ENCODE measurements at regions not wholly inside any gene's neighbourhood (a gene's known extent, or its start where the extent isn't known, plus 50 kb on each side); places are given as distances from the start of the nearest gene placed in this dataset.

DNA sequence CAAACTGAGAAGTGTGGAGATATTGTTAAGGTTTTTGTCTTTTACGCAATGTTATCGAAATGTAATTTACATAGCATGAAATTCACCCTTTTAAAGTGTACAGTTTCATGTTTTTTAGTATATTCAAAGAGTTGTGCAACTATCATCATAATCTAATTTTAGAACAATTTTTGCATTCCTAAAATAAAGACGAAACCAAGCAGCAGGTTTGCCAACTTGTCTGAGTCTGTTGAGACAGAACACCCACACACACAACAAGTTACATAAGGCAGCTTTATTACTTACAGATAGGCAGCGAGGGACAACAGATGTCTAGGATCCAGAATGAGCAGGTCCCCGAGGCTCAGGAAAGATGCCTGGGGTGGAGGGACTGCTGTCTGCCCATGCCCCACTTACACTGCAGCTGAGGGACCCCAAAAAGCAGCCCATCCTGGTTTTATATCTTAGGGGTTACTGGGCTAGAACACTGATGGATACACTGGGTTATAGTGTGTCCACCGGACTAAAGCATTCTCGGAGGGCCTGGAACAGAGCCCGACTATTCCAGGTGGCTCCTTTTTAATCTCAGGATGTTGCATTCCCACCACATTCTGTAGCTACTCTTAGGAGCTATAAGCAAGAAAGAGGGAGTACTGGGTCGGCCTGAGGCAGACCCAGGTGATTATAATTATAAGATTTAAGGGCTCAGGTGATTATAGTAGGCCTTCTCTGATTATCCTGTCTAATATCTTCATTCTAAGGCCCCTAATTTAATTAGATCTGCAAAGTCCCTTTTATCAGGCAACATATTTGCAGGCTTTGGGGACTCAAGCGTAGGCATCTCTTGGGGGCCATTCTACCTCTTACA lies 150.2 kb upstream of the DOK6 start:
- Histone ChIP-seq H3K9me3 (ENCODE audit: low read length) (no peaks in the 10 kb centered on the region), H3K4me3 (ENCODE audit: low read depth, low read length, poor library complexity, severe bottlenecking) (no peak overlapping the region), H4K20me1 (ENCODE audit: insufficient read depth, low read length) (no peaks in the 10 kb centered on the region), H3K4me1 (ENCODE audit: insufficient read depth, low read length, poor library complexity, severe bottlenecking) (no peaks in the 10 kb centered on the region), H3K4me2 (ENCODE audit: low read length) (no peak overlapping the region), H3K36me3 (ENCODE audit: insufficient read depth, low read length) (no peaks in the 10 kb centered on the region), H2AFZ (ENCODE audit: low read length) (no peak overlapping the region), H3K79me2 (ENCODE audit: insufficient read depth, low read depth, low read length) (no peaks in the 10 kb centered on the region), H3K27ac (ENCODE audit: low read depth, low read length, poor library complexity, severe bottlenecking) (no peak overlapping the region), H3K9me2 (ENCODE audit: insufficient read depth, low read length) (no peaks in the 10 kb centered on the region)
- ChIA-PET CTCF (ENCODE audit: unreplicated experiment) (no interaction called here), POLR2A (no interaction called here)
- no peak for DNase-seq (ENCODE audit: low spot score)
- intact Hi-C loops (cut with micrococcal nuclease; ENCODE audit: unreplicated experiment): no loop called here
- BruUV-seq (replicated peaks): no TSS peak
- TF ChIP-seq, protein P1, sequence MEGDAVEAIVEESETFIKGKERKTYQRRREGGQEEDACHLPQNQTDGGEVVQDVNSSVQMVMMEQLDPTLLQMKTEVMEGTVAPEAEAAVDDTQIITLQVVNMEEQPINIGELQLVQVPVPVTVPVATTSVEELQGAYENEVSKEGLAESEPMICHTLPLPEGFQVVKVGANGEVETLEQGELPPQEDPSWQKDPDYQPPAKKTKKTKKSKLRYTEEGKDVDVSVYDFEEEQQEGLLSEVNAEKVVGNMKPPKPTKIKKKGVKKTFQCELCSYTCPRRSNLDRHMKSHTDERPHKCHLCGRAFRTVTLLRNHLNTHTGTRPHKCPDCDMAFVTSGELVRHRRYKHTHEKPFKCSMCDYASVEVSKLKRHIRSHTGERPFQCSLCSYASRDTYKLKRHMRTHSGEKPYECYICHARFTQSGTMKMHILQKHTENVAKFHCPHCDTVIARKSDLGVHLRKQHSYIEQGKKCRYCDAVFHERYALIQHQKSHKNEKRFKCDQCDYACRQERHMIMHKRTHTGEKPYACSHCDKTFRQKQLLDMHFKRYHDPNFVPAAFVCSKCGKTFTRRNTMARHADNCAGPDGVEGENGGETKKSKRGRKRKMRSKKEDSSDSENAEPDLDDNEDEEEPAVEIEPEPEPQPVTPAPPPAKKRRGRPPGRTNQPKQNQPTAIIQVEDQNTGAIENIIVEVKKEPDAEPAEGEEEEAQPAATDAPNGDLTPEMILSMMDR (conservative IDR thresholded peaks at IDR 0.05; ENCODE audit: low read length): no peak
- TF ChIP-seq EZH2phosphoT487 (IDR thresholded peaks at IDR 0.05; ENCODE audit: borderline replicate concordance, low read depth, low read length): no peak

DNA sequence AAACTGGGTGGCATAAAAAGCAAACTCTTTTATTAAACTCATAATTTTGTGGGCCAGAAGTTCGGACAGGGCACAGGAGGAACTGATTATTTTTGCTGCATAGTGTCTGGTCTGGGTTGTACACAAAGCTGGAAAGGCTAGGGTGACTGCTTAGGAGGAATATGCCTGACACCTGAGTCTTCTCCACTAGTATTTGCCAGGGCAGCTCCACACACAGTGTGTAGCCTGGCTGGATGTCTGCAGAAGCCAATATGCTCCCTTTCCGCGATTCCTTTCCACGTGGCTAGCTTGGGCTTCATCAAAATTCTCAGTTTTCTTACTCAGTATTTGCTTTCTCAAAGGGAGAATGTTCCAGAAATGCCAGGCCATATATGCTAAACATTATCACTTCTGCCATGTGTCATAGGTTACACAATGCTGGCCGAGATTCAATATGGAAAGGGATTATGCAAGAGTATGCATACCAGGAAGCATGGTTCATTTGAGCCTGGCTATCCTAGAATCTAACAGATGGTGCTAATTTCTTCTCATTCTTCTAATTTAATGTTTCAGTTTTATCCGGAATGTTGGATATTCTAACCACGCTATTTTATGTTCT lies 142.7 kb upstream of the DOK6 start:
- Histone ChIP-seq H3K9me3 (ENCODE audit: low read length) (no peaks in the 10 kb centered on the region), H3K4me2 (ENCODE audit: low read length) (no peak overlapping the region), H3K27ac (ENCODE audit: low read depth, low read length, poor library complexity, severe bottlenecking) (no peak overlapping the region), H3K79me2 (ENCODE audit: insufficient read depth, low read depth, low read length) (no peaks in the 10 kb centered on the region), H3K36me3 (ENCODE audit: insufficient read depth, low read length) (no peaks in the 10 kb centered on the region), H3K4me3 (ENCODE audit: low read depth, low read length, poor library complexity, severe bottlenecking) (no peak overlapping the region), H3K9me2 (ENCODE audit: insufficient read depth, low read length) (no peaks in the 10 kb centered on the region), H3K4me1 (ENCODE audit: insufficient read depth, low read length, poor library complexity, severe bottlenecking) (no peaks in the 10 kb centered on the region), H2AFZ (ENCODE audit: low read length) (no peak overlapping the region), H4K20me1 (ENCODE audit: insufficient read depth, low read length) (no peaks in the 10 kb centered on the region)
- intact Hi-C loops (cut with micrococcal nuclease; ENCODE audit: unreplicated experiment): no loop called here
- TF ChIP-seq, protein P1 (conservative IDR thresholded peaks at IDR 0.05; ENCODE audit: low read length): no peak
- TF ChIP-seq EZH2phosphoT487 (IDR thresholded peaks at IDR 0.05; ENCODE audit: borderline replicate concordance, low read depth, low read length): no peak
- POLR2A ChIA-PET: no interaction called here
- no peak for DNase-seq (ENCODE audit: low spot score)
- CTCF ChIA-PET (ENCODE audit: unreplicated experiment): no interaction called here
- no TSS peak for BruUV-seq (replicated peaks)

DNA sequence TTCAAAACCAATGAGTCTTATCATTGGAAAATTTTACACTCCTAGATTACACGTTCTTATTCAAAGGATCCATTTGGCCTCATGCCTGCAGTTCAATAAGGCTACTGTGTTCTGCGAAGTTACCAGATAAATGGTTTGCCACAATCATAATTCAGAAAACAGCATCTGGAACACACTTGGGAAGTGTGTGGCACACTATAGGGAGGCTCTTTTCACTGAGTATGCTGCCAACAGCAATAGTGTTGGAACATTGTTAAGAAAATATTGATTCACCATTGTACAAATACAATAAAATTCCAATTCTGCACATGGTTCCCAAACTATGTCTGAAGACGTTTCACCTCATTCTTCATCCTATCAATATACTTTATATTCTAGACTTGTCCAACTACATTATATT lies 141.4 kb upstream of the DOK6 start:
- no peak for DNase-seq (ENCODE audit: low spot score)
- H4K20me1 ChIP-seq (ENCODE audit: insufficient read depth, low read length): no peaks in the 10 kb centered on the region
- intact Hi-C loops (cut with micrococcal nuclease; ENCODE audit: unreplicated experiment): no loop called here
- TF ChIP-seq EZH2phosphoT487 (IDR thresholded peaks at IDR 0.05; ENCODE audit: borderline replicate concordance, low read depth, low read length): no peak
- TF ChIP-seq, protein P1 (conservative IDR thresholded peaks at IDR 0.05; ENCODE audit: low read length): no peak
- H2AFZ ChIP-seq (ENCODE audit: low read length): no peak overlapping the region
- H3K9me3 ChIP-seq (ENCODE audit: low read length): no peaks in the 10 kb centered on the region
- CTCF ChIA-PET (ENCODE audit: unreplicated experiment): no interaction called here
- H3K36me3 ChIP-seq (ENCODE audit: insufficient read depth, low read length): no peaks in the 10 kb centered on the region
- H3K9me2 ChIP-seq (ENCODE audit: insufficient read depth, low read length): no peaks in the 10 kb centered on the region
- BruUV-seq (replicated peaks): no TSS peak
- no peak overlapping the region for H3K27ac ChIP-seq (ENCODE audit: low read depth, low read length, poor library complexity, severe bottlenecking)
- no peak overlapping the region for H3K4me2 ChIP-seq (ENCODE audit: low read length)
- H3K79me2 ChIP-seq (ENCODE audit: insufficient read depth, low read depth, low read length): no peaks in the 10 kb centered on the region
- H3K4me3 ChIP-seq (ENCODE audit: low read depth, low read length, poor library complexity, severe bottlenecking): no peak overlapping the region
- no peaks in the 10 kb centered on the region for H3K4me1 ChIP-seq (ENCODE audit: insufficient read depth, low read length, poor library complexity, severe bottlenecking)
- POLR2A ChIA-PET: no interaction called here
